ENCODE measurements at regions not wholly inside any gene's neighbourhood (a gene's known extent, or its start where the extent isn't known, plus 50 kb on each side); places are given as distances from the start of the nearest gene placed in this dataset.

GRCh38 chr5:152990649-152991048, 499.8 kb upstream of the GRIA1 start:
- DNase-seq (ENCODE audit: low read depth, low spot score), result no peak

GRCh38 chr5:152994033-152994680, 496.3 kb upstream of the GRIA1 start:
- no peak for DNase-seq (ENCODE audit: low read depth, low spot score)

GRCh38 chr5:152995214-152995725, 495.2 kb upstream of the GRIA1 start:
- no peak for DNase-seq (ENCODE audit: low read depth, low spot score)

GRCh38 chr5:153005711-153006110, 484.8 kb upstream of the GRIA1 start:
- no peak for DNase-seq (ENCODE audit: low read depth, low spot score)

- no peak for DNase-seq (ENCODE audit: low read depth, low spot score)
These were observed 483.8 kb upstream of the GRIA1 start for GRCh38 chr5:153006681-153007080.

- no peak for DNase-seq (ENCODE audit: low read depth, low spot score)
These were observed 476.3 kb upstream of the GRIA1 start for GRCh38 chr5:153014194-153014593.

GRCh38 chr5:153018121-153018520, 472.3 kb upstream of the GRIA1 start:
- no peak for DNase-seq (ENCODE audit: low read depth, low spot score)

GRCh38 chr5:153030755-153031725, 459.4 kb upstream of the GRIA1 start:
- no peak for DNase-seq (ENCODE audit: low read depth, low spot score)

- no peak for DNase-seq (ENCODE audit: low read depth, low spot score)
These were observed 451.0 kb upstream of the GRIA1 start for GRCh38 chr5:153039501-153039900.

- DNase-seq (ENCODE audit: low read depth, low spot score), result peak; percentile 62
These were observed 446.6 kb upstream of the GRIA1 start for GRCh38 chr5:153043886-153044285.

GRCh38 chr5:153050496-153051179, 439.8 kb upstream of the GRIA1 start:
- no peak for DNase-seq (ENCODE audit: low read depth, low spot score)

GRCh38 chr5:153066281-153066680, 424.2 kb upstream of the GRIA1 start:
- no peak for DNase-seq (ENCODE audit: low read depth, low spot score)

- DNase-seq (ENCODE audit: low read depth, low spot score), result no peak
These were observed 422.6 kb upstream of the GRIA1 start for GRCh38 chr5:153067869-153068268.

GRCh38 chr5:153079396-153079795, 411.1 kb upstream of the GRIA1 start:
- DNase-seq (ENCODE audit: low read depth, low spot score), result no peak

GRCh38 chr5:153080940-153081339, 409.5 kb upstream of the GRIA1 start:
- DNase-seq (ENCODE audit: low read depth, low spot score), result no peak

- no peak for DNase-seq (ENCODE audit: low read depth, low spot score)
These were observed 409.1 kb upstream of the GRIA1 start for GRCh38 chr5:153081385-153081784.

GRCh38 chr5:153084511-153084910, 406.0 kb upstream of the GRIA1 start:
- DNase-seq (ENCODE audit: low read depth, low spot score), result no peak

- peak; percentile 15 for DNase-seq (ENCODE audit: low read depth, low spot score)
These were observed 404.0 kb upstream of the GRIA1 start for GRCh38 chr5:153086486-153086885.

GRCh38 chr5:153088538-153088937, 401.9 kb upstream of the GRIA1 start:
- DNase-seq (ENCODE audit: low read depth, low spot score), result no peak

- DNase-seq (ENCODE audit: low read depth, low spot score), result no peak
These were observed 396.1 kb upstream of the GRIA1 start for GRCh38 chr5:153094333-153094732.

GRCh38 chr5:153096381-153096780, 394.1 kb upstream of the GRIA1 start:
- peak; percentile 28 for DNase-seq (ENCODE audit: low read depth, low spot score)

GRCh38 chr5:153099328-153099727, 391.1 kb upstream of the GRIA1 start:
- DNase-seq (ENCODE audit: low read depth, low spot score), result no peak

Data from astrocyte of the hippocampus (primary cell).